ENCODE measurements at regions not wholly inside any gene's neighbourhood (a gene's known extent, or its start where the extent isn't known, plus 50 kb on each side); places are given as distances from the start of the nearest gene placed in this dataset.

DNA sequence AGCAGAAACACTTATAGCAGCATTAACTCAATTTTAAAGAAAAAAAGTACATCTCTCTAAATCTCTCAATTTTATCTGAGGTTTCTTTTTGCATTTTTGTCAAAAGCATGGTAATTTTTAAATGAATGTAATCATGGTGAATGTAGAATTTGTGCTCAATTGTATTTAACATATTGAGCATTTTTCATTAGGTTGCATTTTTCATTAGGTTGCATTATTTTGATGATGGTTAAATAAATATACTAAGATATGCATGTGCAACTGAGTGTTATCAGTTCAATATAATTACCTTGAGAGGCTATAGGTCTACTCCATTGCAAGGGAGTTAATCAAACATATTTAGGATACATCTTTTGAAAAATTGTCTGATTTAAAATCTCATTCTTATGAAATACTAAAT, 355.1 kb upstream of the SPTLC3 start:
- TF ChIP-seq, protein P1, sequence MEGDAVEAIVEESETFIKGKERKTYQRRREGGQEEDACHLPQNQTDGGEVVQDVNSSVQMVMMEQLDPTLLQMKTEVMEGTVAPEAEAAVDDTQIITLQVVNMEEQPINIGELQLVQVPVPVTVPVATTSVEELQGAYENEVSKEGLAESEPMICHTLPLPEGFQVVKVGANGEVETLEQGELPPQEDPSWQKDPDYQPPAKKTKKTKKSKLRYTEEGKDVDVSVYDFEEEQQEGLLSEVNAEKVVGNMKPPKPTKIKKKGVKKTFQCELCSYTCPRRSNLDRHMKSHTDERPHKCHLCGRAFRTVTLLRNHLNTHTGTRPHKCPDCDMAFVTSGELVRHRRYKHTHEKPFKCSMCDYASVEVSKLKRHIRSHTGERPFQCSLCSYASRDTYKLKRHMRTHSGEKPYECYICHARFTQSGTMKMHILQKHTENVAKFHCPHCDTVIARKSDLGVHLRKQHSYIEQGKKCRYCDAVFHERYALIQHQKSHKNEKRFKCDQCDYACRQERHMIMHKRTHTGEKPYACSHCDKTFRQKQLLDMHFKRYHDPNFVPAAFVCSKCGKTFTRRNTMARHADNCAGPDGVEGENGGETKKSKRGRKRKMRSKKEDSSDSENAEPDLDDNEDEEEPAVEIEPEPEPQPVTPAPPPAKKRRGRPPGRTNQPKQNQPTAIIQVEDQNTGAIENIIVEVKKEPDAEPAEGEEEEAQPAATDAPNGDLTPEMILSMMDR (IDR thresholded peaks at IDR 0.05): no peak
- no peak for TF ChIP-seq POLR2A (IDR thresholded peaks at IDR 0.05)

Data from lower leg skin (tissue), 3 donors.